Activated gamma-delta T cell treated with anti-CD3 and anti-CD28 coated beads, Interleukin-2, amount 50 U/mL, for 16 hours (primary cell): ENCODE measurements at regions not wholly inside any gene's neighbourhood (a gene's known extent, or its start where the extent isn't known, plus 50 kb on each side); places are given as distances from the start of the nearest gene placed in this dataset.

Experiments used
- DNase-seq: peaks from one replicate; pipeline ENCODE4 v3.0.0-alpha.2; 2020; ENCODE audit warnings: low read depth

GRCh38 chr15:97096303-97096835 lies 765.9 kb downstream of the NR2F2 start:
- no peak for DNase-seq

- no peak for DNase-seq
Measured at GRCh38 chr15:97099040-97099439, 768.5 kb downstream of the NR2F2 start.

GRCh38 chr15:97101572-97101971 lies 771.1 kb downstream of the NR2F2 start:
- no peak for DNase-seq

- DNase-seq, result no peak
Measured at GRCh38 chr15:97114900-97115760, 784.6 kb downstream of the NR2F2 start.

GRCh38 chr15:97115761-97116070 lies 785.2 kb downstream of the NR2F2 start:
- DNase-seq, result no peak

- DNase-seq, result no peak
Measured at GRCh38 chr15:97124790-97125189, 794.3 kb downstream of the NR2F2 start.

GRCh38 chr15:97126553-97127233 lies 796.2 kb downstream of the NR2F2 start:
- no peak for DNase-seq

- no peak for DNase-seq
Measured at GRCh38 chr15:97129674-97130073, 799.2 kb downstream of the NR2F2 start.

- no peak for DNase-seq
Measured at GRCh38 chr15:97140216-97140615, 809.7 kb downstream of the NR2F2 start.

GRCh38 chr15:97141360-97141759 lies 810.9 kb downstream of the NR2F2 start:
- DNase-seq, result no peak

GRCh38 chr15:97141871-97142270 lies 811.4 kb downstream of the NR2F2 start:
- DNase-seq, result no peak

GRCh38 chr15:97143592-97144376 lies 813.3 kb downstream of the NR2F2 start:
- no peak for DNase-seq

GRCh38 chr15:97144377-97144711 lies 813.8 kb downstream of the NR2F2 start:
- DNase-seq, result no peak

- no peak for DNase-seq
Measured at GRCh38 chr15:97146929-97147870, 813.3 kb upstream of the ARRDC4 start.

GRCh38 chr15:97153356-97153965 lies 807.0 kb upstream of the ARRDC4 start:
- no peak for DNase-seq

GRCh38 chr15:97156739-97157265 lies 803.7 kb upstream of the ARRDC4 start:
- no peak for DNase-seq

GRCh38 chr15:97162805-97163495 lies 797.6 kb upstream of the ARRDC4 start:
- no peak for DNase-seq

GRCh38 chr15:97165205-97165604 lies 795.3 kb upstream of the ARRDC4 start:
- DNase-seq, result no peak

- DNase-seq, result no peak
Measured at GRCh38 chr15:97168704-97169475, 791.6 kb upstream of the ARRDC4 start.
